Stimulated activated naive CD8-positive, alpha-beta T cell treated with anti-CD3 and anti-CD28 coated beads, Interleukin-15, Interleukin-2, amounts not matched to agents 100 U/mL and 50 U/mL, for 24 hours (primary cell): ENCODE measurements at regions not wholly inside any gene's neighbourhood (a gene's known extent, or its start where the extent isn't known, plus 50 kb on each side); places are given as distances from the start of the nearest gene placed in this dataset.

Source experiments
- ATAC-seq: fragments of 150-1000 bp; cut with Tn5 transposase; one replicate; pipeline ENCODE4 v1.10.0; 2021
- DNase-seq: peaks from one replicate; pipeline ENCODE4 v3.0.0; 2021

- ATAC-seq = no peak
- no peak for DNase-seq
Measured at GRCh38 chr3:195013411-195014361, 257.3 kb downstream of the XXYLT1 start.

GRCh38 chr3:195015021-195015420, 255.9 kb downstream of the XXYLT1 start:
- no peak for DNase-seq
- no peak for ATAC-seq

GRCh38 chr3:195017151-195017550, 253.8 kb downstream of the XXYLT1 start:
- ATAC-seq = no peak
- no peak for DNase-seq
